RWPE1 (cell line): ENCODE measurements at regions not wholly inside any gene's neighbourhood (a gene's known extent, or its start where the extent isn't known, plus 50 kb on each side); places are given as distances from the start of the nearest gene placed in this dataset.

Experiments
- CTCF ChIA-PET: fragments of 350-600 bp; sonication (Branson Sonifier 250); formaldehyde crosslinking; extraction: SDS; loops from one replicate; lab custom pipeline; 2021; lab: Yijun Ruan, JAX
- POLR2A ChIA-PET: fragments of 400-600 bp; formaldehyde crosslinking; extraction: SDS; loops from one replicate; lab custom pipeline; 2020; ENCODE audit warnings: antibody characterized with exemption; ENCODE audit not compliant: low non-redundant PET; lab: Yijun Ruan, JAX
- DNase-seq: peaks from one replicate; pipeline ENCODE4 v3.0.0; 2012; ENCODE audit warnings: low spot score
- H3K27ac ChIP-seq: fragments of 450-650 bp; 2 replicates; pipeline ENCODE4 v1.5.1; 2017
- CTCF ChIP-seq: fragments of 450-650 bp; conservative IDR thresholded peaks from 2 replicates; pipeline ENCODE4 v1.5.1; 2017; ENCODE audit warnings: low read depth, mild to moderate bottlenecking

GRCh38 chr6:165806126-165806810, 143.2 kb upstream of the PDE10A start:
- ChIA-PET POLR2A (no interaction called here), CTCF (interaction anchor here (1.1 kb wide), 1 partner anchor 366 kb away, joined by 3 read pairs; no protein-coding TSS in a partner anchor)
- H3K27ac ChIP-seq = no peak overlapping the region
- no peak for DNase-seq
- TF ChIP-seq CTCF = no peak

- no peak for TF ChIP-seq CTCF
Observed at GRCh38 chr6:165805636-165806035, 142.6 kb upstream of the PDE10A start.

GRCh38 chr6:165805067-165805555, 142.1 kb upstream of the PDE10A start:
- TF ChIP-seq CTCF = no peak
- CTCF ChIA-PET = no interaction called here
- no peak overlapping the region for H3K27ac ChIP-seq
- DNase-seq = no peak
- POLR2A ChIA-PET = no interaction called here

More at GRCh38 chr6:165805636-165806035, 142.6 kb upstream of the PDE10A start:
- CTCF ChIA-PET = no interaction called here
- DNase-seq = no peak
- no peak overlapping the region for H3K27ac ChIP-seq
- POLR2A ChIA-PET = no interaction called here

GRCh38 chr6:165804331-165805066, 141.5 kb upstream of the PDE10A start:
- DNase-seq = no peak
- POLR2A ChIA-PET = no interaction called here
- TF ChIP-seq CTCF = no peak
- no peak overlapping the region for H3K27ac ChIP-seq
- CTCF ChIA-PET = no interaction called here

GRCh38 chr6:165800337-165800736, 137.3 kb upstream of the PDE10A start:
- no peak for DNase-seq
- CTCF ChIA-PET = no interaction called here
- POLR2A ChIA-PET = no interaction called here
- H3K27ac ChIP-seq = no peak overlapping the region
- TF ChIP-seq CTCF = no peak

- no peak for TF ChIP-seq CTCF
- POLR2A ChIA-PET = no interaction called here
- no peak overlapping the region for H3K27ac ChIP-seq
- CTCF ChIA-PET = no interaction called here
- DNase-seq = no peak
Observed at GRCh38 chr6:165799391-165800153, 136.5 kb upstream of the PDE10A start.
